ENCODE measurements at regions not wholly inside any gene's neighbourhood (a gene's known extent, or its start where the extent isn't known, plus 50 kb on each side); places are given as distances from the start of the nearest gene placed in this dataset.

DNA sequence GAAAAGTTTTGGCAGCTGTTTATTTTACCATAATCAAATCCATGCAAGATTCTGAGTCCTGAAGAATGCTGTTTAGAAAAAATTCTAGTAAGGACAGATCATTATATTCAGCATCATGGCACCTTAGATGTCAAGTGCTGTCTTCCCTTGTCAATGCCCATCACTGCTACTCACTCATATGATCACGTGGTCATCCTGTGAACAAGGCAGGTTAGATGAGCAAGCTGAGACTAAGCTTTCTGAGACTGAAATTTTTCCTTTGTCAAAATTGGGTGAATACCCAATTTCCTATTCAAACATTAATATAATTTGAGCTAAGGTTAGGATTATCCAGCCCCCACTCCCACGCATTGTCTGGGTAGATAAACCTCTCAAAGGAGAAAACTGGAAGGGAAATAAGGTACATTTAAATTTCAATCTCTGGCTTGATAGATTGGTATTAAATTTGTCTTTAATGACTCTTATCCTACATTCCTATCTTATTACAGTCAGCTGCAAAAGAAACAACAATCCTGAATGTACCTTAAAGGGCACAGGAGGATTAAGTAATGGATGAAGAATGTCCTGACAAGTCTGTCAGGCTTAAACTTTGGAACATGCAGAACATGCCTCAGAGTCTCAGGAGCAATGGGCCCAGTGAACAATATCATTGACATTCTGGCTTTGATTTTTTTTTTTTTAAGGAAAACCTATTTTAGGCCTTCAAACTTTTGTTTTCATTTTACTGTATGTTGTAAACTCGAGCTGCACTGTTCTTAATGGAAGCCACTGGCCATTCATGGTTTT, 148.7 kb upstream of the RANBP3L start:
- Histone ChIP-seq H3K27ac (ENCODE audit: low read depth, low read length) (no peak overlapping the region), H3K36me3 (ENCODE audit: control insufficient read depth in 1 of 2, insufficient read depth in 2 of 2, low read length in 2 of 2) (no peaks in the 10 kb centered on the region), H3K9ac (ENCODE audit: low read length) (no peak overlapping the region), H3K9me2 (ENCODE audit: insufficient read depth) (no peaks in the 10 kb centered on the region), H3K4me2 (ENCODE audit: low read length) (no peak overlapping the region), H3K79me2 (ENCODE audit: insufficient read depth, low read length) (no peaks in the 10 kb centered on the region), H3K4me3 (replicated peaks in 1 of 2; ENCODE audit: low read depth in 1 of 2, low read length in 2 of 2) (no peak overlapping the region), H2AFZ (ENCODE audit: low read depth, low read length, poor library complexity, severe bottlenecking) (no peak overlapping the region), H4K20me1 (ENCODE audit: insufficient read depth) (no peaks in the 10 kb centered on the region), H3K4me1 (ENCODE audit: control insufficient read depth in 1 of 2, insufficient read depth in 2 of 2, low read length in 2 of 2) (peaks cover 0 to 5% of the 10 kb centered on the region in 2 experiments; a peak in 1 of 4 replicates), H3K9me3 (ENCODE audit: control insufficient read depth in 1 of 2, insufficient read depth in 1 of 2, low read depth in 1 of 2, low read length in 2 of 2) (no peaks in the 10 kb centered on the region), H3K27me3 (ENCODE audit: insufficient read depth, low read length) (no peaks in the 10 kb centered on the region)
- no TSS peak for BruUV-seq (replicated peaks)
- no peak for TF ChIP-seq SIN3A (IDR thresholded peaks at IDR 0.05; ENCODE audit: low read depth)
- no peak for TF ChIP-seq POLR2A (IDR thresholded peaks at IDR 0.05; ENCODE audit: borderline replicate concordance, extremely low read depth, insufficient read depth, insufficient read length)
- no peak for TF ChIP-seq CBX3 (IDR thresholded peaks at IDR 0.05; ENCODE audit: low read depth)
- TF ChIP-seq, protein P1, sequence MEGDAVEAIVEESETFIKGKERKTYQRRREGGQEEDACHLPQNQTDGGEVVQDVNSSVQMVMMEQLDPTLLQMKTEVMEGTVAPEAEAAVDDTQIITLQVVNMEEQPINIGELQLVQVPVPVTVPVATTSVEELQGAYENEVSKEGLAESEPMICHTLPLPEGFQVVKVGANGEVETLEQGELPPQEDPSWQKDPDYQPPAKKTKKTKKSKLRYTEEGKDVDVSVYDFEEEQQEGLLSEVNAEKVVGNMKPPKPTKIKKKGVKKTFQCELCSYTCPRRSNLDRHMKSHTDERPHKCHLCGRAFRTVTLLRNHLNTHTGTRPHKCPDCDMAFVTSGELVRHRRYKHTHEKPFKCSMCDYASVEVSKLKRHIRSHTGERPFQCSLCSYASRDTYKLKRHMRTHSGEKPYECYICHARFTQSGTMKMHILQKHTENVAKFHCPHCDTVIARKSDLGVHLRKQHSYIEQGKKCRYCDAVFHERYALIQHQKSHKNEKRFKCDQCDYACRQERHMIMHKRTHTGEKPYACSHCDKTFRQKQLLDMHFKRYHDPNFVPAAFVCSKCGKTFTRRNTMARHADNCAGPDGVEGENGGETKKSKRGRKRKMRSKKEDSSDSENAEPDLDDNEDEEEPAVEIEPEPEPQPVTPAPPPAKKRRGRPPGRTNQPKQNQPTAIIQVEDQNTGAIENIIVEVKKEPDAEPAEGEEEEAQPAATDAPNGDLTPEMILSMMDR (IDR thresholded peaks at IDR 0.05 in 2 of 3, conservative IDR thresholded peaks at IDR 0.05 in 1 of 3; ENCODE audit: borderline replicate concordance in 1 of 3, insufficient read depth in 1 of 3, low read depth in 2 of 3, low read length in 2 of 3): no peak
- TF ChIP-seq YY1 (IDR thresholded peaks at IDR 0.05; ENCODE audit: extremely low read depth, insufficient replicate concordance, low read depth, low read length): no peak
- TF ChIP-seq ZNF274 (IDR thresholded peaks at IDR 0.05; ENCODE audit: low read depth, low read length): no peak
- RAD21 ChIA-PET (ENCODE audit: low non-redundant PET in 1 of 2, low total read pairs in 2 of 2, uncharacterized antibody in 2 of 2, unreplicated experiment in 2 of 2): no interaction called here
- POLR2A ChIA-PET: no interaction called here
- DNase-seq (ENCODE audit: low read depth, low spot score): no peak
- intact Hi-C loops (cut with micrococcal nuclease): no loop called here
- no peak for ATAC-seq
- CTCF ChIA-PET: interaction anchor here (1.3 kb wide), 1 partner anchor 9 kb away, joined by 6 read pairs; no protein-coding TSS in a partner anchor

Data from HCT116 (cell line).